Hepatocyte (in vitro differentiated cells): ENCODE measurements at regions not wholly inside any gene's neighbourhood (a gene's known extent, or its start where the extent isn't known, plus 50 kb on each side); places are given as distances from the start of the nearest gene placed in this dataset.

Experiments
- DNase-seq: peaks from one replicate; pipeline ENCODE4 v3.0.0-alpha.2; 2016; ENCODE audit warnings: low spot score
- H2AFZ ChIP-seq: fragments of 200-600 bp; sonication (generic); 2 replicates; pipeline ENCODE4 v1.6.0; 2016; ENCODE audit warnings: antibody characterized with exemption, mild to moderate bottlenecking
- H3K27ac ChIP-seq: fragments of 200-600 bp; sonication (generic); 2 replicates; pipeline ENCODE4 v1.5.1; 2016; ENCODE audit warnings: mild to moderate bottlenecking
- H3K27me3 ChIP-seq: fragments of 200-600 bp; sonication (generic); 2 replicates; pipeline ENCODE4 v1.6.1; 2016
- H3K36me3 ChIP-seq: fragments of 200-600 bp; sonication (generic); replicated peaks from 2 replicates; pipeline ENCODE4 v1.5.1; 2016; ENCODE audit warnings: low read depth; ENCODE audit not compliant: insufficient read depth
- H3K4me1 ChIP-seq: fragments of 200-600 bp; sonication (generic); 2 replicates; pipeline ENCODE4 v1.5.1; 2016; ENCODE audit warnings: mild to moderate bottlenecking, moderate library complexity; ENCODE audit not compliant: insufficient read depth
- H3K4me2 ChIP-seq: fragments of 200-600 bp; sonication (generic); 2 replicates; pipeline ENCODE4 v1.6.0; 2016
- H3K4me3 ChIP-seq: fragments of 200-600 bp; sonication (generic); 2 replicates; pipeline ENCODE4 v1.5.1; 2016; ENCODE audit warnings: mild to moderate bottlenecking
- H3K79me2 ChIP-seq: fragments of 200-600 bp; sonication (generic); 2 replicates; pipeline ENCODE4 v1.6.0; 2017; ENCODE audit warnings: mild to moderate bottlenecking
- H3K9me2 ChIP-seq: fragments of 200-600 bp; sonication (generic); replicated peaks from 2 replicates; pipeline ENCODE4 v1.6.0; 2017; ENCODE audit warnings: mild to moderate bottlenecking; ENCODE audit not compliant: insufficient read depth
- H3K9me3 ChIP-seq: fragments of 200-600 bp; sonication (generic); 2 replicates; pipeline ENCODE4 v1.5.1; 2016; ENCODE audit warnings: low read depth, mild to moderate bottlenecking
- H4K20me1 ChIP-seq: fragments of 200-600 bp; sonication (generic); 2 replicates; pipeline ENCODE4 v1.6.0; 2016; ENCODE audit warnings: mild to moderate bottlenecking; ENCODE audit not compliant: insufficient read depth, poor library complexity, severe bottlenecking
- EZH2 ChIP-seq: fragments of 200-600 bp; sonication (generic); IDR thresholded peaks from 2 replicates; pipeline ENCODE4 v1.6.1; 2016; ENCODE audit warnings: antibody characterized with exemption, mild to moderate bottlenecking, borderline replicate concordance
- EZH2phosphoT487 ChIP-seq: fragments of 200-600 bp; sonication (generic); IDR thresholded peaks from one replicate; pipeline ENCODE4 v1.6.1; 2018; ENCODE audit warnings: antibody characterized with exemption, mild to moderate bottlenecking, low read depth, moderate library complexity; ENCODE audit not compliant: unreplicated experiment, severe bottlenecking
- WGBS: methylation state at CpG from one replicate; pipeline ENCODE4 v1.1.6; 2016; ENCODE audit warnings: low lambda C conversion rate; ENCODE audit errors: missing lambda C conversion rate; 5-methylcytosine and 5-hydroxymethylcytosine counted together
- TF ChIP-seq, protein P1 (sequence below): fragments of 200-600 bp; sonication (generic); IDR thresholded peaks from 2 replicates; pipeline ENCODE4 v1.5.1; 2016; ENCODE audit warnings: antibody characterized with exemption, mild to moderate bottlenecking; ENCODE audit not compliant: poor library complexity

GRCh38 chr7:12851841-12852240, 164.4 kb downstream of the ARL4A start:
- 96% methylated on average over 3 of the region's 3 CpGs for WGBS
- Histone ChIP-seq H3K27me3 (no peaks in the 10 kb centered on the region), H3K4me2 (no peak overlapping the region), H4K20me1 (no peaks in the 10 kb centered on the region), H2AFZ (no peak overlapping the region), H3K27ac (no peak overlapping the region), H3K36me3 (no peaks in the 10 kb centered on the region), H3K4me3 (no peak overlapping the region), H3K9me2 (no peaks in the 10 kb centered on the region), H3K4me1 (no peaks in the 10 kb centered on the region), H3K9me3 (no peaks in the 10 kb centered on the region), H3K79me2 (no peaks in the 10 kb centered on the region)
- no peak for TF ChIP-seq EZH2phosphoT487
- TF ChIP-seq, protein P1, sequence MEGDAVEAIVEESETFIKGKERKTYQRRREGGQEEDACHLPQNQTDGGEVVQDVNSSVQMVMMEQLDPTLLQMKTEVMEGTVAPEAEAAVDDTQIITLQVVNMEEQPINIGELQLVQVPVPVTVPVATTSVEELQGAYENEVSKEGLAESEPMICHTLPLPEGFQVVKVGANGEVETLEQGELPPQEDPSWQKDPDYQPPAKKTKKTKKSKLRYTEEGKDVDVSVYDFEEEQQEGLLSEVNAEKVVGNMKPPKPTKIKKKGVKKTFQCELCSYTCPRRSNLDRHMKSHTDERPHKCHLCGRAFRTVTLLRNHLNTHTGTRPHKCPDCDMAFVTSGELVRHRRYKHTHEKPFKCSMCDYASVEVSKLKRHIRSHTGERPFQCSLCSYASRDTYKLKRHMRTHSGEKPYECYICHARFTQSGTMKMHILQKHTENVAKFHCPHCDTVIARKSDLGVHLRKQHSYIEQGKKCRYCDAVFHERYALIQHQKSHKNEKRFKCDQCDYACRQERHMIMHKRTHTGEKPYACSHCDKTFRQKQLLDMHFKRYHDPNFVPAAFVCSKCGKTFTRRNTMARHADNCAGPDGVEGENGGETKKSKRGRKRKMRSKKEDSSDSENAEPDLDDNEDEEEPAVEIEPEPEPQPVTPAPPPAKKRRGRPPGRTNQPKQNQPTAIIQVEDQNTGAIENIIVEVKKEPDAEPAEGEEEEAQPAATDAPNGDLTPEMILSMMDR = no peak
- TF ChIP-seq EZH2 = no peak
- DNase-seq = no peak

GRCh38 chr7:12855036-12855435, 167.6 kb downstream of the ARL4A start:
- TF ChIP-seq EZH2phosphoT487 (no peak), EZH2 (no peak)
- TF ChIP-seq, protein P1 = no peak
- Histone ChIP-seq H3K4me1 (no peaks in the 10 kb centered on the region), H4K20me1 (no peaks in the 10 kb centered on the region), H3K4me2 (no peak overlapping the region), H3K27ac (no peak overlapping the region), H2AFZ (no peak overlapping the region), H3K9me3 (no peaks in the 10 kb centered on the region), H3K27me3 (no peaks in the 10 kb centered on the region), H3K9me2 (no peaks in the 10 kb centered on the region), H3K79me2 (no peaks in the 10 kb centered on the region), H3K36me3 (no peaks in the 10 kb centered on the region), H3K4me3 (no peak overlapping the region)
- 86% methylated on average over 4 of the region's 4 CpGs for WGBS
- no peak for DNase-seq

DNA sequence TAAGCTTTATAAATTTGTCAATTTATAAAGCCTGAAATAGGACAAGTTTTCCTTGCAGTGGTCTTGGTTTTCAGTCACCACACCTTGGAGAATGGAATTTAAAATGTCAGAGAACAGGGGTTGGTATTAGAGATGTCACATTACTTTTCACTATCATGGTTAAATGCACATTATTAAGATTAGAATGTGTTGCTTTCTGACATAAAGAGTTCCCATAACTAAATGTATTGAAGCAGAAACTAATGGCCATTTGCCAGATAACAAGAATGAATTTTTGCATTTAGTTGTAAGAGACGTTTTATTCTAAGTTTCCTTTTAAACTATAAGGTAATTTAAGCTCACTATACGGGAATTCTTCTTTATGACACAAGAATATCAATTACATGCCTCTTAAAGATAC, 172.3 kb downstream of the ARL4A start:
- TF ChIP-seq, protein P1 = no peak
- TF ChIP-seq EZH2 (no peak), EZH2phosphoT487 (no peak)
- Histone ChIP-seq H3K9me3 (no peaks in the 10 kb centered on the region), H3K79me2 (no peaks in the 10 kb centered on the region), H3K9me2 (no peaks in the 10 kb centered on the region), H3K27me3 (no peaks in the 10 kb centered on the region), H3K4me3 (no peak overlapping the region), H3K36me3 (no peaks in the 10 kb centered on the region), H3K27ac (no peak overlapping the region), H3K4me1 (no peaks in the 10 kb centered on the region), H2AFZ (no peak overlapping the region), H3K4me2 (no peak overlapping the region), H4K20me1 (no peaks in the 10 kb centered on the region)
- DNase-seq = no peak
- 63% methylated on average over 2 of the region's 2 CpGs for WGBS

- H3K4me1 ChIP-seq = no peaks in the 10 kb centered on the region
- DNase-seq = no peak
- H3K79me2 ChIP-seq = no peaks in the 10 kb centered on the region
- no peaks in the 10 kb centered on the region for H3K36me3 ChIP-seq
- H3K9me3 ChIP-seq = no peaks in the 10 kb centered on the region
- no peaks in the 10 kb centered on the region for H3K9me2 ChIP-seq
- H3K4me3 ChIP-seq = no peak overlapping the region
- TF ChIP-seq, protein P1 = no peak
- TF ChIP-seq EZH2phosphoT487 (no peak), EZH2 (no peak)
- no peak overlapping the region for H3K4me2 ChIP-seq
- no peaks in the 10 kb centered on the region for H3K27me3 ChIP-seq
- H3K27ac ChIP-seq = no peak overlapping the region
- H4K20me1 ChIP-seq = no peaks in the 10 kb centered on the region
- peak overlapping the region; percentile 32 for H2AFZ ChIP-seq
- 47% methylated on average over 3 of the region's 3 CpGs for WGBS
These were observed 173.6 kb downstream of the ARL4A start for GRCh38 chr7:12861070-12861469.
